NAMALWA (cell line): ENCODE measurements at regions not wholly inside any gene's neighbourhood (a gene's known extent, or its start where the extent isn't known, plus 50 kb on each side); places are given as distances from the start of the nearest gene placed in this dataset.
"Not testable (repeated sequence)": the region's sequence is repeated elsewhere in the genome, so short reads cannot be mapped to it uniquely, and the experiment has no call there.

Source experiments
- DNase-seq: peaks from one replicate; pipeline ENCODE4 v3.0.0-alpha.2; 2015; ENCODE audit warnings: low spot score

DNA sequence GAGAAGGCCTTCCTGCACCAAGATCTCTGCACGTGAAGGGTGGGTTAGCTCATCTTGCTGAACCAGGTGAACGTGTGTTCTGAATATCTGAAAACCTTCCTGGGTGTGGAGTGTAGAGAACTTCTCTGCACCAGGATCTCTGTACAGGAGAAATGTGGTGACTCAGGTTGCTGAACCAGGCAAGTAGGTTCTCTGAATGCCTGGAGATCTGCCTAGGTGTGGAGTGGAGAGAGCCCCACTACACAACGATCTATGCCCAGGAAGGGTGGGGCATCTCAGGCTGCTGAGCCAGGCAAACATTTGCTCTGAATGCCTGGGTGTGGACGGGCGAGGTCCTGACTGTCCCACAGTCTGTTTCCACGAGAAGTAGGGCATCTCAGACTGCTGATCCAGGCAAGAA lies 1002.3 kb upstream of the KCND2 start:
- no peak for DNase-seq

DNA sequence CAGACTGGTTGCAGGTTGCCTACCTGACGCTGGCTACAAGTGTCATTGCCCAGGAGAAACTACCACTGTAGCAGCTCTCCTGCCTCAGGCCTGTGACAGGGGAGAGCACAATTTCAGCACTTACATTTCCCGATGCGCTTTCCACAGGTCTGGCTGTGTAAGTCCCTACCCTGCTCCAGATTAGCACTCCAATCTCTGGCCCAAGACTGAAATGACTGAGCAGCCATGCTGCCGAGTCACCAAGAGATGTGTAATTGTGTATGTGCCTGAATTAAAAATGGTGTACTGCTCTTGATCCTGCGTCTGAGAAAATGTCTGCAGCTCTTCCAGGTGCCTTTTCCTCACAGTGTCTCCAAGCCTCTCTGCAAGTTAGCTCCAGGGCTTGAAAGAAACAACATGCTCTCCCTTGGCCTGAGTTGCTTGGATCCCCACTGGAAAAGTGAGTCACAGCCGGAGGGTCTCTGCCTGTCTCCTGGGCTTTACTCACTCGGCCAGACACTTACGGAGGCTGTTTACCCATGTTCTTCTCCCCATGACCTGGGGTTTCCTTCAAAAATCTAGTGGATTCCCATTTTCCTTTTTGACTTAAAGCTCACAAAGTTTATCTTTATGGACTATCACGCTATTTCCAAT lies 1001.7 kb upstream of the KCND2 start:
- no peak for DNase-seq

DNA sequence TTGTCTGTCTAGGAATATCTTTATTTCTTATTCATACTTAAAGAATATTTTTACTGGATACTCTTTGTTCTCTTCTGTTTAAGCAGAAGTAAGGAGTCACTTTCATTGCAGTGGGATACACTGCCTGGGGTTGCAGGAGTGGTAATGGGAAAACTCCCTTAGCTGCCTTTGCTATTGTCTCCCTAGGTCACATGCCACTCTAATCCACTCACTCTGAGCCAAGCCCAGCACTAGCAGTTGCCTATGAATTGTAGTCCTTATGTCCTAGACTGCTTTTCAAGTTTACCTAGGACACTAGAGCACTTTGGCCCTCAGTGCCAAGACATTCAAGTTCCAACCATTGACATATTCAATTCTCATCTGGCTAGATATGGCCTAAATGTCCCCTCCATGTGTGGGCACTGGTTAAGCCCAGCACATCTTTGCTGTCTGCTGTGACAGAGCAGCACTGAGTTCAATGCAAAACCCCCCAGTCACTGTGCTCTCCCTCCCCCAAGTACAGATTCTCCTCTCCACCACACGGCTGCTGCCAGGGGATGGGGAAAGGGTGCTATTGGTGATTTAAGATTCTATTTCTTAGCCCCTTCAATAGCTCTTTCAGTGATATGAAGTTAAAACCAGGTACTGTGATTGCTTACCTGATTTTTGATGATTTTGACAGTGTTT lies 991.7 kb upstream of the KCND2 start:
- DNase-seq = no peak

DNA sequence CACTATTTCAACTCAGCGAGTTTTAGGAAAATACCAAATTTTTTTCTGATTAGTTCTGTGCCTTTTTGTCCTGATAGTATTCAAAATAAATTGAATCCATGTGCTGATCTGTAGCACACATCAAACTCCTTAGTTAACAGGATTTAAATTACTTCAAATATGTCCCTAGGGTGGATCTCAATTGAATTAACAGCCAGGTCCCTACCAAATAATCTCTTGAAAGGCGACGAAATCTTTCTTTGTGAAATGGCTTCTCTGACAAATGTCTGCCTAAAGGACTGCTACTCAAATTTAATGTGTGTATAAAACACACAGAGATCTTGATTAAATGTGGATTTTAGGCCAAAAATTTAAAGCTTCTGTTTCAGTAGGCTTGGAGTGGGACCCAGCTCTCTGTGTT lies 989.6 kb upstream of the KCND2 start:
- DNase-seq = no peak

DNA sequence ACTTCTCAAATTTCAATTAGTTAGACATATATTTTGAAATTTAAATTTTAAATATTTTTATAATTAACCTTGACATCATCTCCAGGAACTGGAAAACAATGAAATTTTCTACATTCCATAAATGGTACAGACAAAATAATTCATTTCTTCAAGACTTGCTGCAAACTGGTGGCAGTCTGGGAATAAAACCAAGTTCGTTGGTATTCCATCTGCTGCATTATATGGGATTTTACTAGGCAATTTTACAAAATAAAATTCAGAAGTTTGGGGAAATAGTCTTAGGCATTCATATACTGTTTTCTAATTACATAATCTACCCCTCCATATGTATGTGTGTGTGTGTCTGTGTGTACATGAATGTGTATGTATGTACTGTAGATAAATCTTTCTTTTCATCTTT lies 984.6 kb upstream of the KCND2 start:
- DNase-seq = no peak

DNA sequence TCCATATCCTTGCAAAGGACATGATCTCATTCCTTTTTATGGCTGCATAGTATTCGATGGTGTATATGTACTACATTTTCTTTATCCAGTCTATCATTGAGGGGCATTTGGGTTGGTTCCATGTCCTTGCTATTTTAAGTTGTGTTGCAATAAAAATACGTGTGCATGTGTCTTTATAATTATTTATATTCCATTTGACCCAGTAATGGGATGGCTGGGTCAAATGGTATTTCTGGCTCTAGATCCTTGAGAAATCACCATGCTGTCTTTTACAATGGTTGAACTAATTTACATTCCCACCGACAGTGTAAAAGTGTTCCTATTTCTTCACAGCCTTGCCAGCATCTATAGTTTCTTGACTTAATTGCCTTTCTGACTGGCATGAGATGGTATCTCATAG lies 972.6 kb upstream of the KCND2 start:
- DNase-seq = not testable (repeated sequence)

DNA sequence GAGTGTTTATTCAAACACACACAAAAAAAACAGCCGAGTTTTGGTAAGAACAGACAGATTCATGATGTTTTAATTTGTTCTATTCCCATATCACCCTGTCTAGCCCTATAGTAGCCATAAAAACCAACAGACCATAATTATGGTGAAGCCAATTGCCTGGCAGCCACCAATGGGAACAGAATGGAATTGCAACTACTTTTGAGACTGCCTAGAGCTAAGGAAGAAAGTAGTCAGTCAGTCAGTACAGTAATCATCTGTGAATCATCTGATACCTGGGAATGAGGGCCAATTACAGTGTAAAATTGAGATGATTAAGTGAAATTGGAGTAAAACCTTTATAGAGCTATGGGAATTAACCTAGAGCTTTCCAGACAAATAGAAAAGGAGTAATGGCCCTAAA lies 952.7 kb upstream of the KCND2 start:
- DNase-seq = no peak

DNA sequence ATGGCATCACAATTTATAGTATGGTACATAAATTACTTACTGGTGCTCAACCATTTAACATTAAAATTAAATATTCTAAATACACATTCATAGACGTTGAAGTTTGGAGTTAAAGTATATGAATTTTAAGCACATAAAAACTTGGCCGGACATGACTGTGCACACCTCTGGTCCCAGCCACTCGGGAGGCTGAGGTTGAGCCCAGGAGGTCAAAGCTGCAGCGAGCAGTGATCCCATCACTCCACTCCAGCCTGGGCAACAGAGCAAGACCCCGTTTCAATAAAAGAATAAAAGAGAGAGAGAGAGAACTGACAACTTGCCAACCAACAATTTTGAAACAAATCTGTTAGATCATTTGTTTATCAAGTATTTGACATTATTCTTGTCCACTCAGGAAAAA lies 943.3 kb upstream of the KCND2 start:
- DNase-seq = no peak

DNA sequence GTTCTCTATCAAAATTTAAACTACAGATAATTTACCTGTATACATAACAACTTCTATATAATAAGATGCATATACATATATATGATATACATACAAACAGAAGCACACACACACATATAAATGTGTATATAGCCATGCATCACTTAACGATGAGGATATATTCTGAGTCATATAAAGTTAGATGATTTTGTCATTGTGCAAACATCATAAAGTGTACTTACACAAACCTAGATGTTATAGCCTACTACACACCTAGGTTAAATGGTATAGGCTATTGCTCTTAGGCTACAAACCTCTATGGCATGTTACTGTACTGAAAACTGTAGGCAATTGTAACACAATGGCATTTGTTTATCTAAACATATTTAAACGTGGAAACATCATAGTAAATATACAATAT lies 937.6 kb upstream of the KCND2 start:
- no peak for DNase-seq

DNA sequence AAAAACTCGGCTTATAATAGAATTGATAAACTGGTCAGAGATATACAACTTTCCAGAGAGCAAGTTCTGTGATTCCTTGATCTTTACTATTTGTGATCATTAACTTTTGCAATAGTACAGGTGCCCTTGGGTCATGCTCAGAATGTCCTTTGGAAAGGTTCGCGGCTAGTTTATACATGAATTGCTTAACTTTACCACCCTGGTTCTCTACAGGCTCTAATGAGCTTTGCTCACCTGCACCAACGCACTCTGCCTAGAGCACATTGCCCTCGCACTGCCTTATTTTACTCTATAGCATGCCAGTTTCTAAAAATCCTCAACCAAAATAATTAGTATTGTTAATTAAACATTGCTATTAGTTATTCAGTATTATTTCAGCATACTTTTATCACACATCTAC lies 931.2 kb upstream of the KCND2 start:
- DNase-seq = no peak

DNA sequence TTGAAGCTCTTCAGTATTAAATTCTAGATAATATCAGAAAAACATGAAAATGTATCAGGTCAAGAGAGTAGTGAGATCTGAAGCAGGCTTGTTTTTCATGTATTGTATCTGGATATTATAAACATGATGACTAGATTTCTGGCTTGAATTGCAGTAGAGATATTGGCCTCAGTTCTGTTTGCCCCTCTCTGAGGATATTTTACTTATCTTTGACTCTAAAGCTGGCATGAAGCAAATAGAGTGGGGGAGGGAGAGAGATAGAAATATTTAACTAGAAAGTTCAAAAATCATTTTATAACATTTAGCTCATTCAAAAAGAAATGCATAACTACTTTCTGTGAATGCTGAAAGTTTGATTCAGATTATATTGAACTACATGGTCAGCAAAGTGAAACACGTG lies 929.7 kb upstream of the KCND2 start:
- no peak for DNase-seq

DNA sequence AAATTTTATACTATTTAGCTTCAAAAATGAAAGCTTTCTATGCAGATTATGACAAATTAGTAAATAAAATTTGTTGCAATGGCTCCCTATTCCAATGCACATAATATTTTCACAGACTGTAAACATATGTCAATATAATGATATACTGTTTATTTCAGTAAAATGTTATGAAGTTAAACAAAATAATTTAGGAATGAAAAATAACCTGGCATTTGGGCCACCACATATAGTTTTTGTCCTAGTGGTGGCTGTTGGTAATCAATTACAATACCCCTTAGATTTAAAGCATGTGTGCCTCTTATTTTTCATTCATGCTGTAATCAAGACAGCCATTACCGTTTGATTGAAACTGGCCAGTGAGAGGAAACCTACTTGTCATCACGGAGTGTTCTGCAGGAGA lies 928.5 kb upstream of the KCND2 start:
- DNase-seq = no peak

DNA sequence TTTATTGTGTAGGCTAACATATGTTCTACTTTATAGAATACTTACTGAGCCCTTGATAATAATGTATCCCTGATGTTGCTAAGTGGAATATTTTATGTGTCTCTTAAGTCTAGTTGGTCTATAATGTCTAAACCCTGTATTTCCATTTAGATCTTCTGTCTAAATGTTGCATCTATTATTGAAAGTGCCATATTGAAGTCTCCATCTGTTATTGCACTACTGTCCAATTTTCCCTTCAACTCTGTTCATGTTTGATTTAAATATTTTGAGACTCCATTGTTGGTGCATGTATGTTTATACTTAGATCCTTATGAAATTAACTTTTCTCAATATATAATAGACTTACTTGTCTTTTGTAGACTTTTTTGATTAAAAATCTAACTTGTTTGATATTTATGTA lies 924.5 kb upstream of the KCND2 start:
- DNase-seq = no peak

DNA sequence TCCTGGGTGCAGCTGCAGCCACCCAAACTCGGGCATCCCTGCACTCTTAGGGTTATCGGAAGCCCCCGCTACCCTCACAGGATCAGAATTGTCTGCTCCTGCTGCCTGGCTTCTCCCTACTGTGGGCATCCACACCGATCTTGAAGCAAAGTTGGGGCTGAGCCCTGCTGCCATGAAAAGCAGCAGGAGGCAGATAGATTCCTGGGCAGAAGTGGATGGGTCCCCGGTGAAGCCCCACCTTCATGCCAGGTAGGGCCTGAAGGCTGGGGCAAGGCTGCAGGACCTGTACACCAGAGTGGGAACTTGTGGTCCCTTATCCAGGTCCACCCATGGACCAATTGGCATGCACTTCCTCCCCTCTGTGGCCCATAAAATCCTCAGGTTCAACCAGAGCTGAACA lies 922.6 kb upstream of the KCND2 start:
- no peak for DNase-seq

DNA sequence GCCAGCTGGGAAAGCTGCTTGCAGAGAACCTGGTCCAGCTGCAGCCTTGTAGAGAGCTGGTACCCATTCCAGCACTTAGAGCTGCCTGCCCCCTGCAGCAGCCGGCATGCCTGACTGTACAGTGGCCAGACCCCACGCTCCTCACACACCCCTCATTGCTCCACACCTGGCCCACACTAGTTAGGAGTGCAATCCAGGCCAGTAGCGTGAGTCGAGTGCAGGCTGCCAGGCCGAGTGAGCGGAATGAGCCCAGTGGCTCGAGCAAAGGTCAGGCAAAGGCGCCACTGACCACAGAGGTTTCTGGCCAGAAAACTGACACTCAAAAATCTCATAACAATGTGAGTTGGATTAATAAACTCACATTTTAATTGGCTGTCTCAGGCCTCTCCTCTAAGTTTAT lies 921.7 kb upstream of the KCND2 start:
- no peak for DNase-seq

DNA sequence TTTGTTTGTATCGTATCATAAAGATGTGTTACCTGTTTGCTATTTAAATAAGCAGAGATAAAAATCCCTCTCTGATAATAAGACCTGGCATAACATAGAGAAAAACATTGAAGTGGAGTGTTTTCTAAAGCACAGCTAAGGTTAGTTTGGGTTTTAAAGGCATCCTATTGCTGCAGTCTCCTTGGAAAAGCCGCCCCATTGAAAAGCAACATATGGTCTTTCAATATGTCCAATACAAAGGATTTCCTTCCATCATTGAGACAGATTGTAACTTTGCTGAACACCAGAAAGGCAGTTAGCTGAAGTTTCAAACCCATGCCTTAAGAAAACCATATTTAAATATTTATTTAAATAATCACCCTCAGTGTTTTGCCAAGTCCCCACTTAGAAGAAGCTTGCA lies 898.5 kb upstream of the KCND2 start:
- no peak for DNase-seq

DNA sequence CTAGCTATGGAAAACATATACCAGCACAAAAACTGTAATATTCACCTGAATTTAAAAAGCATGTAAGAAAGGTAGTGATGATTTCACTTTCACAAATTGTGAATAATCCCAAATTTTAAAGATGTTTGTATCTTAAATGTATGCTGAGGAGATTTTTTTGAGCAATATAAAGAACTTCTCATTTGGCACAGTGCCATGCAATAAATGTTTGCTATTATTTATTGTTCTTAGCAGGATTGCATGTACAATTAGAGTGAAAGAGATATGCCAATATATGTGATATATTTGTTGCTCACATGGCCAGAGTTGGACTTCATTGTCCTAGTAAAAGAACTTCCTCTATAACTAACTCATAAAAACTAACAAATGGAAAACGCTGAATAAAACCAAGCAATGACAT lies 895.1 kb upstream of the KCND2 start:
- no peak for DNase-seq

DNA sequence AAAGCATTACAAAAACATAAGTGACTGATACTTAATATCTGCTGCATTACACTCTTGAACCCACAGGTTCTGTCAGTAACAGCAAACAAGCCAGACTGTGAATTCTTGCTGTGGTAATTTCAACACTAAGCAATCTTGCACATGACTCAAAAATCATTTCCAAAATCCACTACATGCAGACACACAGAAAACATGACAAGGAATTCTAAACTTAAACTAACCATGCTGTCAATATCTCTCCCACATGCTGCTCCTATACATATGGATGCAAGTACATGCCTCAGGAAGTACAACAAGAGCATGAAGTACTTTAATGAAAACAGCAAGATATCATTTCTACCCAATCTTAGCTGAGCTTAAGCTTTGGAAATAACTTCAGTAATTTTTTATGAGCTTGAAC lies 890.2 kb upstream of the KCND2 start:
- DNase-seq = no peak

DNA sequence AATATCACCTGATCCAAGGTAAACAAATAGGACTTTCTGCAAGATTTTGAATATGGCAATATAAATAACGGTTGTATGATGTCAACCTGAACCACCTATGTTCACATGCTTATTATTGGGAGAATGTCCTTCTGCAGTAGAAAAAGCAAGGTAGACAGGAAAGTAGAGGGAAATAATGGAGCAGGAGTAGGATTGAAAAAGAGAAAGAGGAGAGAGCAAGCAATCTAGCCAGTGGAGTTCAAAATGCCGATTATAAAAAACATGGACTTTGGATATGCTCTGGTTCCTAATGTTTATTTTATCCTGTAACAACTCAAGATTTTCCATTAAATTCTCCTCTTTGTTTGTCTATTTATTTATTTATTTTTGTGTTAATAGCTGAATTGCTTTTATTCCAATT lies 878.0 kb upstream of the KCND2 start:
- no peak for DNase-seq

DNA sequence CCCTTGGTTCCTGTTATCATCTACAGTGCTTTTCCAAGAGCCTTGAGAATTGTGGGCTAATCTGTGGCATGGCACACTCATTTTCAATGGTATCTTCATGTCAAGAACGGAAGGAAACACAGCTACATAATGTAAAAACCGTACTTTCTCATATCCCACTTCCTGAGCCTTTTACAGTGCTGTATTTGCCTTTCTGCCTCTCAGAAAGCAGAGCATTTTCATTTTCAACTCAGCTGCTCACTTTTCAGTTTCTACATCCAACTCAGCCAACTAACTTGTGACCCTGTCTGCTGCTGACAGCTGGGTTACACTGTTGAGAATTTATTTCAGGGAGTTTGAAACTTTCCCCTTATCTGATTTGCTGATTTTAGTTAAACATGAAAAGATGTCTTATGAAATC lies 875.8 kb upstream of the KCND2 start:
- DNase-seq = no peak

DNA sequence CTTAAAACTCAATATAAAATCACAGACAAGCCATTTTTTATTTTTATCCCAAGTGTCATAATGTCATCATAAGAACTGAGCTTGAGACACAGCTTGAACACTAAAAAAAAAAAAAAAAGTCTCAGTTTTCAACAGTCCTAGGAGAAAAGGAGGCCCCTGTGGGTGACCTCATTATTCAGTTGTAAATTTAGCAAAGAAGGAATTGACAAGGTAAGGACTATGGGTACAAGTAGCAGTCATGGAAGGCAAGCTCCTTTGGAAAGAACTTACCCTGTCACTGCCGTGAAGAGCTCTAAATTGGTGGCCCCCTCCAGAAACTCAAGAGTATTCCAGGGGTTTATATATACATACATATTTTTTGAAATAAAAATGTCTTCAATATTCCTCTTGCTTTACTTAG lies 864.4 kb upstream of the KCND2 start:
- DNase-seq = no peak

DNA sequence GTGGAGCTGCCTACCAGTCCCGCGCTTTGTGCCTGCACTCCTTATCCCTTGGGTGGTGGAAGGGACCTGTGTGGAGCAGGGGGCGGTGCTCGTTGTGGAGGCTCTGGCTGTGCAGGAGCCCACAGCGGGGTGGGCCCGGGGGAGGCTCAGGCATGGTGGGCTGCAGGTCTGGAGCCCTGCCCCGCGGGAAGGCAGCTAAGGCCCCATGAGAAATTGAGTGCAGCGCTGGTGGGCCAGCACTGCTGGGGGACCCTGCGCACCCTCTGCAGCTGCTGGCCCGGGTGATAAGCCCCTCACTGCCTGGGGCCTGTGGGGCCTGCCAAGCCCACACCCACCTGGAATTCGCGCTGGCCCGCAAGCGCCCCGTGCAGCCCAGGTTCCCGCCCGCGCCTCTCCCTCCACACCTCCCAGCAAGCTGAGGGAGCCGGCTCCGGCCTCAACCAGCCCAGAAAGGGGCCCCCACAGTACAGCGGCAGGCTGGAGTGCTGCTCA lies 859.6 kb upstream of the KCND2 start:
- DNase-seq = no peak

DNA sequence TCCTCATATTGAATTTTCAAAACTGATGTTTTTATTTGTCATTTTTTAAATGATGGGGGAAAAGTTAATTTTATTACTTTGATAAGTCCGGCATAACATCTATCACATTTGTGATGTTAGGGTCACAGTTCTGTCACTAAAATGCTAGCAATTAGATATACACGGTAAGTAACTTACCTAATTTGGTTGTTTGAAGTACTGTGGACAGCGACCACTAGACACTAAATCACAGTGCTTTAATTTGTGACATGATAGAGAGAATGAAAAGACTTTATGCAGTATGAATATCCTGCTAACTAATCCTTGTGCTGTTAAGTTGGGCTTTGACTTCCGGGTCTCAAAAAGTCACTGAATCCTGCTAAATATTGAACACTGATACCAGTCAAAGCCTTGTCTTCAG lies 857.3 kb upstream of the KCND2 start:
- no peak for DNase-seq

DNA sequence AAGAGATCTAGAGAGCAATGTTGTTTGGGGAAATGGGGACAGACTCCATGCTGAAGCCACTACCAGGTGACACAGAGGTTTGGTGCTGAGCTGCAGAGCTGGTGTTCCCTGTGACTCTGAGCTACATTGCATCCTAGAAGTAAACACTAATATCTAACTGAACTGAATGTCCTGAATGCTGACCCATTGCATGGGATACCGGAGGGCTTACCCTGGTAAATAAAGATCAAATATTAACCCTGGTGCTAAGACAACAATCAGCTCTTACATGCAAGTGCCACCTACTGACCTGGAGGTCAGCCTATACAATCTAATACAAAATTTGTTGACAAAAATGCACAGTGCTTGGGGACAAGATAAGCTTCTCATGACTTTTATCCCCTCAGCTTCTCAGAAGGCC lies 851.3 kb upstream of the KCND2 start:
- no peak for DNase-seq
